Natural killer cell treated with Interleukin-12 subunit alpha and Interleukin-12 subunit beta and Interleukin-15 and Interleukin-18, amount 100 ng/mL, for 72 hours (primary cell): ENCODE measurements at regions not wholly inside any gene's neighbourhood (a gene's known extent, or its start where the extent isn't known, plus 50 kb on each side); places are given as distances from the start of the nearest gene placed in this dataset.
"Not testable (repeated sequence)": the region's sequence is repeated elsewhere in the genome, so short reads cannot be mapped to it uniquely, and the experiment has no call there.

Experiments
- ATAC-seq, 2 donors: fragments of 150-1000 bp; cut with Tn5 transposase in 1 of 2; sonication (Bioruptor Pico), chemical (Tn5 transposase) in 1 of 2; 2 replicates each; pipeline ENCODE4 v1.10.0; 2021
- DNase-seq: peaks from one replicate; pipeline ENCODE4 v3.0.0; 2022; ENCODE audit warnings: low spot score
- H3K27ac Mint-ChIP-seq, 2 donors: 1 replicate in 1 of 2; 2 replicates in 1 of 2; pipeline ENCODE4 v1.8.0; 2022; ENCODE audit warnings: mixed read lengths in 2 of 2, mild to moderate bottlenecking in 1 of 2, moderate library complexity in 1 of 2
- H3K27me3 Mint-ChIP-seq, 2 donors: 1 replicate in 1 of 2; 2 replicates in 1 of 2; pipeline ENCODE4 v1.8.0; 2022; ENCODE audit warnings: mixed read lengths in 2 of 2
- H3K36me3 Mint-ChIP-seq: one replicate; pipeline ENCODE4 v1.8.0; 2022; ENCODE audit warnings: mixed read lengths
- H3K4me1 Mint-ChIP-seq, 2 donors: 1 replicate in 1 of 2; 2 replicates in 1 of 2; pipeline ENCODE4 v1.8.0; 2022; ENCODE audit warnings: low read depth in 2 of 2, mixed read lengths in 2 of 2, mild to moderate bottlenecking in 1 of 2
- H3K4me3 Mint-ChIP-seq: one replicate; pipeline ENCODE4 v1.8.0; 2022; ENCODE audit warnings: mixed read lengths
- H3K9me3 Mint-ChIP-seq: 2 replicates; pipeline ENCODE4 v1.8.0; 2022; ENCODE audit warnings: mixed read lengths

DNA sequence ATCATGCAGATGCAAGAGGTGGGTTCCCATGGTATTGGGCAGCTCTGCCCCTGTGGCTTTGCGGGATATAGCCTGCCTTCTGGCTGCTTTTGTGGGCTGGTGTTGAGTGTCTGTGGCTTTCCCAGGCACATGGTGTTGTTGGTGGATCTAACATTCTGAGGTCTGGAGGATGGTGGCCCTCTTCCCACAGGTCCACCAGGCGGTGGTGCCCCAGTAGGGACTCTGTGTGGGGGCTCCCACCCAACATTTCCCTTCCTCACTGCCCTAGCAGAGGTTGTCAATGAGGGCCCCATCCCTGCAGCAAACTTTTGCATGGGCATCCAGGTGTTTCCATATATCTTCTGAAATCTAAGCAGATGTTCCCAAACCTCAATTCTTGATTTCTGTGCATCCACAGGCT is 420.5 kb upstream of the TPTE start:
- H3K36me3 Mint-ChIP-seq, H3K27ac Mint-ChIP-seq, H3K9me3 Mint-ChIP-seq, ATAC-seq, H3K27me3 Mint-ChIP-seq, DNase-seq, H3K4me3 Mint-ChIP-seq, H3K4me1 Mint-ChIP-seq: not testable (repeated sequence)

DNA sequence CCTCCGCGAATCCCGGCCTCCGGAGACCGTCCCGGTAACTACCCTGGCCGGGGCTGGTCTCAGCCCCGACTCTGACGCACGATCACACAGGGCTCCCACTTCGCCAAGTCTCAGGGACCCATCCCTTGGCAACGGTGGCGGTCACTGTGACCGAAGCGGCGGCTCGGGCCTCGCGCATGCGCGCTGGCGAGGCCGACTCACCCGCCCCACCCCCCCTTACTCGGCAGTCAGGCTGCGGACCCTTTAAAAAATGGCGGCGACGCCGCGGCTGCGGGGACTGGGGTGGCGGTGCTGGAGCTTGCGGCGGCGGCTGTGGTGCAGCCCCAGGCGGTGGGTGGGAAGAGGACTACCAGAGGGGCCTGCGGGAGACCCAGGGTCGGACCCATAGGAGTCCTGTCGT is 402.0 kb upstream of the TPTE start:
- H3K9me3 Mint-ChIP-seq, ATAC-seq, H3K4me3 Mint-ChIP-seq: not testable (repeated sequence)

DNA sequence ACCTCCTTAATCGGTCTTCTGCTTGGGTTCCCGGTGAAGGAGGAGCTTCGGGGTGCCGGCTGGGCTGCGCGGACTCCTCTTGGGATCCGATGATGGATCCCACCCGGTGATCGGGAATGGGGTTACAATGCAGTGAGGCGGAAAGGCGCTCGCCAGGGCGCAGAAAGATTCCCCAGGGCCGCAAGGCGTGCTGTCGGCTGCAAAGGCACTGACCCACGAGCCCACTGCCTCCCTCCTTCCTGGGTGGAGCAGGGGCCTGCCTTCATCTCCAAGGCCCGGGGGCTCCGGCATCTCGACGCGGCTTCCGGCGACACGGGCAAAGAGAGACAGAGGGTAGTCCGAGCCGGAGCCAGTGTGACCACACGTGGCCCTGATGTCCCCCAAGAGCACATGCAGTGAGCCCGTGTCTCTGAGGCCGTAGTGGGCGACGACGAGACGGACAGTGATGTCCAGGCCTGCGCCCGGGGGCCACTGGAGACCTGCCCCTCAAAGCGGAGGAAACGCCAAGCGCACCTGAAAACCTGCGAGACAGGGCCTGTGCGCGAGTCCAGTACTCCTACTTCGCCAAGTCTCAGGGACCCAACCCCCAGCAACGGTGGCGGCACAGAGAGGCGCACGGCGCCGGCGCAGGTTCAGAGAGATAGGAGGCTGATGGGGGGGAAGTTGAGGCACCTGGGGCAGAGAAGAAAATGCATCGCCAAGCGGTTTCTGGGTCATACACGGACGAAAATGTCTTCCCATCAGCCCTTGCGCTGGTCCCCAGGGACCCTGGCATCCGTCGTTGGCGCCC is 401.4 kb upstream of the TPTE start:
- not testable (repeated sequence) for H3K27ac Mint-ChIP-seq, H3K9me3 Mint-ChIP-seq, H3K4me3 Mint-ChIP-seq, H3K36me3 Mint-ChIP-seq, ATAC-seq, H3K27me3 Mint-ChIP-seq, H3K4me1 Mint-ChIP-seq
- DNase-seq = peak; percentile 34

More for the DNA sequence above, 402.0 kb upstream of the TPTE start:
- H3K27ac Mint-ChIP-seq, H3K4me1 Mint-ChIP-seq, H3K27me3 Mint-ChIP-seq, H3K36me3 Mint-ChIP-seq: not testable (repeated sequence)
- peak; percentile 50 for DNase-seq

DNA sequence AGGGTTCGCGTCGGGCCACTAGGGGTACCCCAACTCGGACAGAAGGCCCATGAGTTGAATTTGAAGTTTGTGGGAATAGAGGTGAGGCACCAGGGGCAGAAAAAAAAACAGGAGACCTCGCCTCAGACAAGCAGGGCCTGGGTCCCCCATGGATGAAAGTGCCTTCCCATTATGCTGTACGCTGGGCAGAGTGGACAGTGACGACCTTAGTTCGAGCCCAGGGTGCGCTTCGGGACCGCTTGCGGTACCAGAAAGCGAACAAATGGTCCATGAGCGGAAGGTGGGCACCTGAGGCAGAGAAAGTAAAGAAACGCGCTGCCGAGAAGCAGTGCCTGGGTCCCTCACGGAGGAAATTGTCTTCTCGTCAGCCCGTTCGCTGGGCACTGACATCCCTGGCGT is 400.8 kb upstream of the TPTE start:
- H3K4me1 Mint-ChIP-seq, H3K27ac Mint-ChIP-seq, ATAC-seq, H3K4me3 Mint-ChIP-seq, H3K36me3 Mint-ChIP-seq, H3K9me3 Mint-ChIP-seq, H3K27me3 Mint-ChIP-seq: not testable (repeated sequence)
- DNase-seq = peak; percentile 50

DNA sequence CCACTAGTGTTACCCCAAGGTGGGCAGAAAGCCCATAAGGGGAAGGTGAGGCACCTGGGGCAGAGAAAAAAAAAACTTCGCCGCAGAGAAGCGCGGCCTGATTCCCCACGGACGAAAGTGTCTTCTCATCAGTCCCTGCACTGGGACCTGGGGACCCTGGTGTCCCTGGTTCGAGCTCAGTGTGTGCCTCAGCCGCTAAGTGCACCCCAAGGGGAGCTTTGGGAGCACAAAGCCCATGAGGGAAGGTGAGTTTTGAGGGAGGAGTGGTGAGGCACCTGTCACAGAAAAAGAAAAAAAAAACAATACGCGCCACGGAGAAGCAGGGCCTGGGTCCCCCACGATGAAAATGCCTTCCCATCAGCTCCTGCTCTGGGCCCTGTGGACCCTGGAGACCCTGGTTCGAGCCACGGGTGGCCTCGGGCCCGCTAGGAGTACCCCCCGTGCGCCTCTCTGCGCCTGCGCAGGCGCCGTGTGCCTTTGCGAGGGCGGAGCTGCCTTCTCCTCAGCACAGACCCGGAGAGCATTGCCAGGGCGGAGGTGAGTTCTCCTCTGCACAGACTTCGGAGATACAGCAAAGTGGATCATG is 400.3 kb upstream of the TPTE start:
- H3K27ac Mint-ChIP-seq, H3K36me3 Mint-ChIP-seq, H3K4me1 Mint-ChIP-seq, H3K4me3 Mint-ChIP-seq, H3K9me3 Mint-ChIP-seq, ATAC-seq, H3K27me3 Mint-ChIP-seq: not testable (repeated sequence)
- peak; percentile 58 for DNase-seq

DNA sequence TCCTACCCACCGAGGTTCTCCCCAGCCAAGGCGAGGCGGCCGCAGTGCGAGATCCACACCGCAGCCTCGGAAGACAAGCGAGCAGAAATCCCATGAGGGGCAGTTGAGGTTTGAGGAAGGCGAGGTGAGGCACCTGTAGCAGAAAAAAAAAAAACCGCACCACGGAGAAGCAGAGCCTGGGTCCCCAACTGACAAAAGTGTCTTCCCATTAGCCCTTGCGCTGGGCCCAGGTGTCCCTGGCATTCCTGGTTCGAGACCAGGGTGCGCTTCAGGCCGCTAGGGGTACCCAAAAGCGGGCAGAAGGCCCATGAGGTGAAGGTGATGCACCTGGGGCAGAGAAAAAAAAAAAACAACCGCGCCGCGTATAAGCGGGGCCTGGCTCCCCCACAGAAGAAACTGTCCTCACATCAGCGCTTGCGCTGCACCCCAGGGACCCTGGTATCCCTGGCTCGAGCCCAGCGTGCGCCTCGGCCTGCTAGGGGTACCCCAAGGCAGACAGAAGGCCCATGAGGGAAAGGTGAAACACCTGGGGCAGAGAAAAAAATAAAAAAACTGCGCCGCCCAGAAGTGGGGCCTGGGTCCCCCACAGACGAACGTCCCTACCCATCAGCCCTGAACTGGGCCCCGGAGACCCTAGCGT is 399.4 kb upstream of the TPTE start:
- peak; percentile 52 for DNase-seq
- not testable (repeated sequence) for H3K4me1 Mint-ChIP-seq, H3K27ac Mint-ChIP-seq, H3K27me3 Mint-ChIP-seq, H3K4me3 Mint-ChIP-seq, ATAC-seq, H3K9me3 Mint-ChIP-seq, H3K36me3 Mint-ChIP-seq

DNA sequence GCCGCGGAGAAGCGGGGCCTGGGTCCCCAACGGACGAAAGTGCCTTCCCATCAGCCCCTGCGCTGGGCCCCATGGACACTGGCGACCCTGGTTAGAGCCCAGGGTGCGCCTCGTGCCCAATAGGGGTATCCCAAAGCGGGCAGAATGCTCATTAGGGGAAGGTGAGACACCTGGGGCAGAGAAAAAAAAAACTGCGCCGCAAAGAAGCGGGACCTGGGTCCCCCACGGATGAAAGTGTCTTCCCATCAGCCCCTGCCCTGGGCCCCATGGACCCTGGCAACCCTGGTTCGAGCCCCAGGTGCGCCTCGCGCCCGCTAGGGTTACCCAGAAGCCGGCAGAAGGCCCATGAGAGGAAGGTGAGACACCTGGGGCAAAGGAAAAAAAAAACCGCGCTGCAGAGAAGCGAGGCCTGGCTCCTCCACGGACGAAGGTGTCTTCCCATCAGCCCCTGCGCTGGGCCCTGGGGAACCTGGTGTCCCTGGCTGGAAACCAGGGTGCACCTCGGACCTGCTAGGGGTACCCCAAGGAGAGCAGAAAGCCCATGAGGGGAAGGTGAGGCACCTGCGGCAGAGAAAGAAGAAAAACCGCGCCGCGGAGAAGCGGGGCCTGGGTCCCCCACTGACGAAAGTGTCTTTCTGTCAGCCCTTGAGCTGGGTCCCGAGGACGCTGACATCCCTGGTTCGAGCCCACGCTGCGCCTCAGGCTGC is 398.4 kb upstream of the TPTE start:
- H3K4me3 Mint-ChIP-seq, H3K27ac Mint-ChIP-seq, H3K27me3 Mint-ChIP-seq, H3K36me3 Mint-ChIP-seq, H3K9me3 Mint-ChIP-seq, H3K4me1 Mint-ChIP-seq, ATAC-seq: not testable (repeated sequence)
- DNase-seq = peak; percentile 51

DNA sequence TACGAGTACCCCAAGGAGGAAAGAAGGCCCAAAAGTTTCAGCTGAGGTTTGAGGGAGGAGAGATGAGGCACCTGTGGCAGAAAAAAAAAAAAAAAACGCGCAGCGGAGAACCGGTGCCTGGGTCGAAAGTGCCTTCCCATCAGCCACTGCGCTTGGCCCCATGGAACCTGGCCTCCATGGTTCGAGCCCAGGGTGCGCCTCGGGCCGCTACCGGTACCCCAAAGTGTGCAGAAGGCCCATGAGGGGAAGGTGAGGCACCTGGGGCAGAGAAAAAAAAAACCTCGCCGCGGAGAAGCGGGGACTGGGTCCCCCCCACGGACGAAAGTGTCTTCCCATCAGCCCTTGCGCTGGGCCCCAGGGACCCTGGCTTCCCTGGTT is 397.9 kb upstream of the TPTE start:
- not testable (repeated sequence) for H3K36me3 Mint-ChIP-seq, H3K4me3 Mint-ChIP-seq, ATAC-seq, H3K4me1 Mint-ChIP-seq, H3K27ac Mint-ChIP-seq, H3K9me3 Mint-ChIP-seq, H3K27me3 Mint-ChIP-seq
- peak; percentile 49 for DNase-seq

DNA sequence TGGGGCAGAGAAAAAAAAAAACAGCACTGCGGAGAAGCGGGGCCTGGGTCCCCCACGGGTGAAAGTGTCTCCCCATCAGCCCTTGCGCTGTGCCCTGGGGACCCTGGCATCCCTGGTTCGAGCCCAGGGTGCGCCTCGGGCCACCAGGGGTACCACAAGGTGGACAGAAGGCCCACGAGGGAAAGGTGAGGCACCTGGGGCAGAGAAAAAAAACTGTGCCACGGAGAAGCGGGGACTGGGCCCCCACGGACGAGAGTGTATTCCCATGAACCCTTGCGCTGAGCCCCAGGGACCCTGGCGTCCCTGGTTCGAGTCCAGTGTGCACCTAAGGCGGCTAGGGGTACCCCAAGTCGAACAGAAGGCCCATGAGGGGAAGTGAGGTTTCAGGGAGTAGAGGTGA is 395.8 kb upstream of the TPTE start:
- H3K27me3 Mint-ChIP-seq, DNase-seq, ATAC-seq, H3K9me3 Mint-ChIP-seq, H3K4me1 Mint-ChIP-seq, H3K27ac Mint-ChIP-seq, H3K4me3 Mint-ChIP-seq, H3K36me3 Mint-ChIP-seq: not testable (repeated sequence)

DNA sequence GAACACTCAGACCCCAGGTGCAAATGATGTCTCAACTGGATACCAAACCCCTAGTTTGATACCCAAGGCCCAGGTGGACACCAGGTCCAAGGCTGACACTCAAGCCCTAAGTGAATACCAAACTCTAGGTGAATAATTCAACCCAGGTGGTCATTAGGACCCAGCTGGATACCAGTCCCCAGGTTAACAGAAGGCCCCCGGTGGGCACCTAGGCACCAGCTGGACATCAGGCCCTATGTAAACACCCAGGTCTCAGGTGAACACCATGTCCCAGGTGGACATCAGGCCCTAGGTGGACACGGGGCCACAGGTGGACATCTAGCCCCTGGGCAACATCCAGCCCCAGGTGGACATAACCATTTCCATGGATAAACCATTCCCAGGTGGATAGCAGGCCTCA is 387.3 kb upstream of the TPTE start:
- H3K4me1 Mint-ChIP-seq, ATAC-seq, H3K36me3 Mint-ChIP-seq, H3K27me3 Mint-ChIP-seq, H3K9me3 Mint-ChIP-seq, H3K4me3 Mint-ChIP-seq, H3K27ac Mint-ChIP-seq, DNase-seq: not testable (repeated sequence)

DNA sequence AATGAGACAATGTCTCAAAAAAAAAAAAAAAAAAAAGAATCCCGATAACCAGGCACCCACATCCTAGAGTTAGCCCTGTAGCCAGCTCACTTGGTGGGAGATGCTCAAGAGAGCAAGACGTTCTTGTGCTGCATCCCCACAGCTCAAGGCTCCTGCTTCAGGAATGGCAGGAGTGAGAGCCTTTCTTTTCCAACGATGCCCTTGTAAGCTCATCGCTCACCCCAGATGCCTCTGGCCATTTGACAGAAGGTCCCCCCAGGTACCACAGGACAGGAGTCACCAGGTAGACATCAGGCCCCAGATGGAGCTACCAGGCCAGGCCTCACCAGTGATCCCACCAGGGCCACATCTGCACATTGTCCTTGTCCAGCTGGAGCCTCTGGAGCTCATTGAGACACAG is 385.5 kb upstream of the TPTE start:
- not testable (repeated sequence) for DNase-seq, H3K27ac Mint-ChIP-seq, H3K36me3 Mint-ChIP-seq, H3K27me3 Mint-ChIP-seq, H3K4me1 Mint-ChIP-seq, ATAC-seq, H3K4me3 Mint-ChIP-seq, H3K9me3 Mint-ChIP-seq

DNA sequence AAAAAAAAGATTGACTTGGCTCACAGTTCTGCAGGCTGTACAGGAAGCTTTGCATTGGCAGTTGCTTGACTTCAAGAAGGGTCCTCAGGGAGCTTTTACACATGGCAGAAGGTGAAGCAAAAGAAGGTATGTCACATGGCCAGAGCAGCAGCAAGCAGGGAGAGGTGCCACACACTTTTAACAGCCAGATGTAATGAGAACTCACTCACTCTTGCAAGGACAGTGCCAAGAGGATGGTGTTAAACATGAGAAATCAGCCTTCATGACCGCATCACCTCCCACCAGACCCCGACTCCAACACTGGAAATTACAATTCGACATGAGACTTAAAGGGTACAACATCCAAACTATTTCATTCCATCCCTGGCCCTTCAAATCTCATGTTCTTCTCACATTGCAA is 367.2 kb upstream of the TPTE start:
- not testable (repeated sequence) for ATAC-seq, H3K4me1 Mint-ChIP-seq, DNase-seq, H3K27me3 Mint-ChIP-seq, H3K4me3 Mint-ChIP-seq, H3K27ac Mint-ChIP-seq, H3K36me3 Mint-ChIP-seq, H3K9me3 Mint-ChIP-seq
